K562 (cell line): ENCODE measurements at regions not wholly inside any gene's neighbourhood (a gene's known extent, or its start where the extent isn't known, plus 50 kb on each side); places are given as distances from the start of the nearest gene placed in this dataset.
"Not testable (repeated sequence)": the region's sequence is repeated elsewhere in the genome, so short reads cannot be mapped to it uniquely, and the experiment has no call there.

Source experiments
- ATAC-seq: fragments of 200-7000 bp; cut with Tn5 transposase; 3 replicates; pipeline ENCODE4 v1.9.1; 2020; ENCODE audit warnings: moderate library complexity
- BruUV-seq: library from RNA; stranded (reverse); fragments of 400-500 nt; replicated peaks from 2 replicates; lab custom pipeline; 2021; lab: Mats Ljungman, UMichigan
- CTCF ChIA-PET: fragments of 300-600 bp; formaldehyde crosslinking; extraction: SDS; loops from one replicate; lab custom pipeline; 2021; ENCODE audit warnings: low intra/inter-chr PET ratio; lab: Yijun Ruan, JAX
- POLR2A ChIA-PET: fragments of 300-600, 350-650 bp; sonication (Branson Sonifier 250); formaldehyde crosslinking; extraction: SDS; loops from one replicate; lab custom pipeline; 2021; ENCODE audit warnings: antibody characterized with exemption, inconsistent platforms; lab: Yijun Ruan, JAX
- DNase-seq, 4 experiments: peaks; one replicate each; pipeline versions ENCODE4 v3.0.0 to v3.0.0-alpha.2; 2011 to 2018; ENCODE audit warnings: low spot score in 3 of 4, mixed read lengths in 3 of 4; ENCODE audit errors: extremely low read depth in 1 of 4
- FAIRE-seq: peaks from 2 replicates; lab custom pipeline; 2011; peaks lifted over from hg19 to GRCh38; lab: Jason Lieb, UNC
- H2AFZ ChIP-seq: 2 replicates; pipeline ENCODE4 v1.6.0; 2011; ENCODE audit warnings: low read depth, low read length, control low read depth, inconsistent platforms
- H3K27ac ChIP-seq: fragments of 200-600 bp; 3 replicates; pipeline ENCODE4 v1.8.0; 2011; ENCODE audit warnings: low read depth, mild to moderate bottlenecking, control low read depth, inconsistent platforms, low read length, moderate library complexity, mixed read lengths; ENCODE audit errors: extremely low read depth
- H3K27me3 ChIP-seq, 2 experiments: fragments of 300-600 bp in 1 of 2; 2 replicates in 1 of 2; 3 replicates in 1 of 2; pipeline versions ENCODE4 v1.6.0 to v1.8.0; 2011; ENCODE audit warnings: inconsistent platforms in 2 of 2, low read length in 2 of 2, mild to moderate bottlenecking in 1 of 2, mixed read lengths in 1 of 2, moderate library complexity in 1 of 2; ENCODE audit not compliant: control insufficient read depth in 2 of 2, insufficient read depth in 2 of 2
- H3K36me3 ChIP-seq: fragments of 300-600 bp; 3 replicates; pipeline ENCODE4 v1.8.0; 2011; ENCODE audit warnings: mild to moderate bottlenecking, low read length, inconsistent platforms; ENCODE audit not compliant: control insufficient read depth, insufficient read depth
- H3K4me1 ChIP-seq, 2 experiments: fragments of 200-600 bp in 1 of 2; replicated peaks in 1 of 2; 2 replicates in 1 of 2; 3 replicates in 1 of 2; pipeline versions ENCODE4 v1.5.1 to v1.8.0; 2011; ENCODE audit warnings: inconsistent platforms in 2 of 2, low read length in 2 of 2, mild to moderate bottlenecking in 1 of 2, mixed read lengths in 1 of 2, moderate library complexity in 1 of 2; ENCODE audit not compliant: control insufficient read depth in 2 of 2, insufficient read depth in 2 of 2
- H3K4me2 ChIP-seq: 2 replicates; pipeline ENCODE4 v1.6.1; 2011; ENCODE audit warnings: low read length, control low read depth, inconsistent platforms, mixed read lengths; ENCODE audit not compliant: insufficient read depth
- H3K4me3 ChIP-seq: fragments of 200-600 bp; sonication (generic), shearing (Covaris generic); 2 replicates; pipeline ENCODE4 v1.5.1; 2016; ENCODE audit warnings: control low read depth, inconsistent platforms
- H3K79me2 ChIP-seq: fragments of 200-600 bp; 3 replicates; pipeline ENCODE4 v1.8.0; 2011; ENCODE audit warnings: low read length, inconsistent platforms; ENCODE audit not compliant: control insufficient read depth, insufficient read depth
- H3K9ac ChIP-seq, 2 experiments: 2 replicates each; pipeline versions ENCODE4 v1.6.0 to v1.6.1; 2011; ENCODE audit warnings: low read depth in 2 of 2, low read length in 2 of 2, control low read depth in 1 of 2, inconsistent platforms in 1 of 2, mild to moderate bottlenecking in 1 of 2, mixed read lengths in 1 of 2; ENCODE audit not compliant: insufficient read depth in 1 of 2
- H3K9me1 ChIP-seq: one replicate; pipeline ENCODE4 v1.6.0; 2011; ENCODE audit warnings: inconsistent platforms, mild to moderate bottlenecking, low read length, moderate library complexity; ENCODE audit not compliant: control insufficient read depth, insufficient read depth
- H3K9me3 ChIP-seq: replicated peaks from 2 replicates; pipeline ENCODE4 v1.5.1; 2011; ENCODE audit warnings: low read depth, low read length, inconsistent platforms; ENCODE audit not compliant: control insufficient read depth, insufficient read depth
- H4K20me1 ChIP-seq: replicated peaks from 2 replicates; pipeline ENCODE4 v1.6.1; 2011; ENCODE audit warnings: low read length, inconsistent platforms, mixed read lengths; ENCODE audit not compliant: control insufficient read depth, insufficient read depth
- EP300 ChIP-seq: IDR thresholded peaks from 2 replicates; pipeline ENCODE4 v1.6.1; 2012; ENCODE audit warnings: low read length, improper control_type of control experiment
- MXI1 ChIP-seq: IDR thresholded peaks from 2 replicates; pipeline ENCODE4 v1.6.1; 2011; ENCODE audit warnings: low read depth, mild to moderate bottlenecking, improper control_type of control experiment, low read length
- PTTG1 ChIP-seq: fragments of 450-650 bp; IDR thresholded peaks from 2 replicates; pipeline ENCODE4 v1.6.1; 2016; ENCODE audit warnings: low read depth, mild to moderate bottlenecking, missing genetic modification characterization, missing compliant biosample characterization
- RBM14 ChIP-seq: fragments of 200-400 bp; formaldehyde crosslinking; IDR thresholded peaks from 2 replicates; pipeline ENCODE4 v1.6.1; 2018; ENCODE audit warnings: low read depth, mild to moderate bottlenecking, low read length, moderate library complexity, borderline replicate concordance; ENCODE audit not compliant: insufficient read depth
- ZKSCAN3 ChIP-seq: fragments of 250-450 bp; sonication (Bioruptor Pico); IDR thresholded peaks from 2 replicates; pipeline ENCODE4 v1.4.0; 2020
- WGBS: fragments of 100-300 bp; shearing (Covaris generic); methylation state at CpG from one replicate; pipeline ENCODE4 v1.1.6; 2016; ENCODE audit warnings: low coverage, mixed read lengths; ENCODE audit not compliant: insufficient coverage; ENCODE audit errors: missing lambda C conversion rate; 5-methylcytosine and 5-hydroxymethylcytosine counted together
- in situ Hi-C: fragments of 300-500 bp; cut with MboI; formaldehyde crosslinking; loops from 4 replicates; pipeline ENCODE4 v1.15.0; 2018; ENCODE audit warnings: inconsistent platforms, mixed read lengths
- intact Hi-C: fragments of 100-400 bp; cut with micrococcal nuclease; formaldehyde crosslinking; loops from 2 replicates; pipeline ENCODE4 v1.14.2; 2022

DNA sequence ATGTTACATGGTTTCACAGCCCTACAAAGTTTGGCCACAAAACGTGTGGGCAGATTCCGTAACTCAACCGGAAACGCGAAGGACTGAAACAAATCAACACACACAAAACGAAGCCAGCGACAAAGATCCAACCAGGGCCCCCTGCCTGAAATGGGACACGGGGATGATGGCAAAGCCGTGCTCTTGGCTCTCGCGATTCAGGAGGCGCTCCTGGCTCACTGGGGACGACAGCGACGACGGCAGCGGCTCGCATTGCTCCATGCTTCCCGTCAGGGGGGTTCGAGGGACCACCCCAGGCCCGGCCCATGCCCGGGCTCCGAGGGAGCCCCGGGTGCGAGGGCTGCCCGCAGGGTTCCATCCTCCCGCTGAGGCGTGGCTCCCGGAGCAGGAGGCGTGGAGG, 4786.8 kb upstream of the OR11H1 start (continued):
- no peak for TF ChIP-seq PTTG1 (tag)
- TF ChIP-seq MXI1: no peak
- TF ChIP-seq EP300: no peak
- TF ChIP-seq ZKSCAN3 (CRISPR knock-in tag): no peak

DNA sequence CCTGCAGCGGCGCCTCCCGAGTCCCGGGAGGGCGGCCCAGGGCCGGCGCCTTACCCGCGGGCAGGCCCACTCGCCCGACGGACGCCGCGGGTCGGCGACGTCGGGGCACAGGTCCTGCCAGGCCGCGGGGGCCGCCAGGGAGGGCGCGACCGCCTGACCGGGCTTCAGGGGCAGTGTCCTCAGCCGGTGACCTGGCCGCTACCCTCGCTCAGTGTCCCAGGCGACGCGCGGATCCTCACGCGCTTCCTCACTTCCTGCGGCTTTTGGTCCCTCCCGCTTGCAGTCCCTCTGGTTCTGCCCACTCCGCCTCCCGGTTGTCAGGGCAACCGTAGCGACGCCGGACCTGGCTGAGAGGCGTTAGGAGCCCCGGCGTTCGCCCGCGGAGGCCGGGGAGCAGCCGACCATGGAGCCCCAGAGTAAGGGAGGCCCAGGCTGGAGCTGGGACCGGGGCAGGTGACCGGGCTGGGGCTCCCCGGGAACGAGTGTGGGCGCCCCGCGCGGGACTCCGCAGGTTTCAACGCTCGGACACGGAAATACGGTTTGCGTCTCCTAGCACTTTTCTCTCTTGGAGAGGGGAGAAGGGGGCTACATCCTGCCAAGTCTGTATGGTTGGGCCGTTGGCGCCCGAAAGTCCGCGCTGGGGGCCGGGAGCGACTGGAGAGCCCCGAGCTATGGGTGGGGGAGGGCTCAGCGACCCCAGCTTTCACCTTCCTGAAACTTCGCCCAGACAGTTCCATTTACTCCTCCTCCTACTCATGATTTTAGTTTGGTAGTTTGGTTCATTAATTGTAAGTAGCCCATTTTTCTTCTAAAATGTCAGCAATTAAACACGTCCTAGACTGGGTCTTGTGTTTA, 4786.0 kb upstream of the OR11H1 start:
- H3K4me1 ChIP-seq, in situ Hi-C loops, H3K9me1 ChIP-seq, H3K9ac ChIP-seq, H2AFZ ChIP-seq, H3K27ac ChIP-seq, H4K20me1 ChIP-seq, H3K4me2 ChIP-seq, H3K27me3 ChIP-seq, CTCF ChIA-PET, H3K79me2 ChIP-seq, H3K4me3 ChIP-seq, intact Hi-C loops, POLR2A ChIA-PET, H3K9me3 ChIP-seq, H3K36me3 ChIP-seq, FAIRE-seq, BruUV-seq: not testable (repeated sequence)
- TF ChIP-seq RBM14: 0 out of 2 replicates have a peak, but pooled peaks have one; percentile 70
- DNase-seq (peak; percentile 8 to 41 (median 15)), ATAC-seq (peak; percentile 78)
- 15% methylated on average over 75 of the region's 76 CpGs for WGBS

DNA sequence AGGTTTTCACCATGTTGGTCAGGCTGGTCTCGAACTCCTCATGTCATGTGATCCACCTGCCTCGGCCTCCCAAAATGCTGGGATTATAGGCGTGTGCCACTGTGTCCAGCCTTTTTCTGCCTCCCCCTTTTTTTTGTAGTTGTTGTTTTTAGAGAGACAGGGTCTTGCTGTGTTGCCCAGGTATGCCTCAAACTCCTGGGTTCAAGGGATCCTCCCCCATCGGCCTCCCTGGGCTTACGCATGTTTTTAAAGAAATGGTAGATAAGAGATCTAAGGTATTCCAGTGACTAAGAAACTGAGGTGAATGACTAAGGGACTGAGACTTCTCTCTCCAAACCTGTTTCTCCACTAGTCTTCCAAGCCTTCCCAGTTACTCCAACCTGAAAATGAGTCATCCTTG, 4781.6 kb upstream of the OR11H1 start:
- intact Hi-C loops, H3K4me3 ChIP-seq, H3K4me2 ChIP-seq, H3K4me1 ChIP-seq, H4K20me1 ChIP-seq, POLR2A ChIA-PET, H3K9me1 ChIP-seq, H2AFZ ChIP-seq, H3K9me3 ChIP-seq, H3K79me2 ChIP-seq, ATAC-seq, H3K27ac ChIP-seq, H3K27me3 ChIP-seq, BruUV-seq, H3K36me3 ChIP-seq, H3K9ac ChIP-seq, in situ Hi-C loops, FAIRE-seq, CTCF ChIA-PET, DNase-seq: not testable (repeated sequence)
- WGBS: 5% methylated on average over 5 of the region's 5 CpGs

DNA sequence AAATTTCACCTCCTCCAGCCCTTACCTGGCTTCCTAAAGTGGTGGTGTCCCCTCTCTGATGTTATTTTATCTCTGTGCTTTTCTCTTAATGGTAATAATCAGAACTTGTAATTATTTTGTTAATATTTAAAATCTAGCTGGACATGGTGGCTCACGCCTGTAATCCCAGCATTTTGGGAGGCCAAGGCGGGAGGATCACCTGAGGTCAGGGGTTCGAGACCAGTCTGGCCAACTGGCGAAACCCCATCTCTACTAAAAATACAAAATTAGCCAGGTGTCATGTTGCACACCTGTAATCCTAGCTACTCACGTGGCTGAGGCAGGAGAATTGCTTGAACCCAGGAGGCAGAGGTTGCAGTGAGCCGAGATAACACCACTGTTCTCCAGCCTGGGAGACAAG, 4780.8 kb upstream of the OR11H1 start:
- H3K9me3 ChIP-seq, H3K9ac ChIP-seq, in situ Hi-C loops, CTCF ChIA-PET, POLR2A ChIA-PET, ATAC-seq, BruUV-seq, FAIRE-seq, H3K4me3 ChIP-seq, intact Hi-C loops, H3K27me3 ChIP-seq, H3K9me1 ChIP-seq, H3K4me1 ChIP-seq, H3K79me2 ChIP-seq, H2AFZ ChIP-seq, DNase-seq, H3K36me3 ChIP-seq, H3K27ac ChIP-seq, H3K4me2 ChIP-seq, H4K20me1 ChIP-seq: not testable (repeated sequence)
- 0% methylated on average over 6 of the region's 6 CpGs for WGBS
